ENCODE measurements at regions not wholly inside any gene's neighbourhood (a gene's known extent, or its start where the extent isn't known, plus 50 kb on each side); places are given as distances from the start of the nearest gene placed in this dataset.
"Not testable (repeated sequence)": the region's sequence is repeated elsewhere in the genome, so short reads cannot be mapped to it uniquely, and the experiment has no call there.

- intact Hi-C loops (cut with DNase I), result no loop called here
- DNase-seq (no peak), ATAC-seq (no peak)
Observed at GRCh38 chr15:57767481-57767880, 61.0 kb downstream of the POLR2M start.

GRCh38 chr15:57769266-57769665, 62.8 kb downstream of the POLR2M start:
- ATAC-seq (peak; percentile 97 to 98), DNase-seq (peak; percentile 83)
- intact Hi-C loops (cut with DNase I), result no loop called here

- no peak for ATAC-seq
- intact Hi-C loops (cut with DNase I), result no loop called here
- DNase-seq, result no peak
Observed at GRCh38 chr15:57770495-57770894, 64.0 kb downstream of the POLR2M start.

- intact Hi-C loops (cut with DNase I), result no loop called here
- no peak for DNase-seq
- ATAC-seq, result no peak
Observed at GRCh38 chr15:57772223-57772957, 65.9 kb downstream of the POLR2M start.

GRCh38 chr15:57773051-57773450, 66.5 kb downstream of the POLR2M start:
- no peak for DNase-seq
- intact Hi-C loops (cut with DNase I), result no loop called here

GRCh38 chr15:57777003-57777402, 70.5 kb downstream of the POLR2M start:
- DNase-seq (no peak), ATAC-seq (no peak)
- intact Hi-C loops (cut with DNase I), result no loop called here

More at GRCh38 chr15:57773051-57773450, 66.5 kb downstream of the POLR2M start:
- no peak for ATAC-seq

- intact Hi-C loops (cut with DNase I), result no loop called here
- no peak for ATAC-seq
- DNase-seq, result no peak
Observed at GRCh38 chr15:57780471-57780870, 74.0 kb downstream of the POLR2M start.

GRCh38 chr15:57782731-57783130, 76.2 kb downstream of the POLR2M start:
- intact Hi-C loops (cut with DNase I), result no loop called here
- no peak for DNase-seq
- ATAC-seq, result peak in 1 of 2 donors; percentile 48

GRCh38 chr15:57784081-57784511, 77.6 kb downstream of the POLR2M start:
- peak; percentile 53 for DNase-seq
- intact Hi-C loops (cut with DNase I), result no loop called here
- ATAC-seq, result peak; percentile 75 to 92

GRCh38 chr15:57785039-57785438, 78.5 kb downstream of the POLR2M start:
- ATAC-seq (no peak), DNase-seq (no peak)
- intact Hi-C loops (cut with DNase I), result no loop called here

GRCh38 chr15:57785959-57786358, 79.4 kb downstream of the POLR2M start:
- no peak for ATAC-seq
- DNase-seq, result no peak
- intact Hi-C loops (cut with DNase I), result no loop called here

- intact Hi-C loops (cut with DNase I), result no loop called here
- DNase-seq, result no peak
- ATAC-seq, result peak in 1 of 2 donors; percentile 56
Observed at GRCh38 chr15:57789225-57789624, 82.7 kb downstream of the POLR2M start.

GRCh38 chr15:57792724-57793449, 86.4 kb downstream of the POLR2M start:
- DNase-seq (no peak), ATAC-seq (no peak)
- intact Hi-C loops (cut with DNase I), result no loop called here

GRCh38 chr15:57795261-57795660, 88.7 kb downstream of the POLR2M start:
- ATAC-seq, result no peak
- no peak for DNase-seq

GRCh38 chr15:57796146-57796545, 89.6 kb downstream of the POLR2M start:
- intact Hi-C loops (cut with DNase I), result no loop called here
- no peak for ATAC-seq
- DNase-seq, result no peak

More at GRCh38 chr15:57795261-57795660, 88.7 kb downstream of the POLR2M start:
- intact Hi-C loops (cut with DNase I), result no loop called here

GRCh38 chr15:57797110-57797509, 90.6 kb downstream of the POLR2M start:
- ATAC-seq, result peak; percentile 75 to 76
- intact Hi-C loops (cut with DNase I), result no loop called here
- no peak for DNase-seq

GRCh38 chr15:57797568-57798267, 91.2 kb downstream of the POLR2M start:
- intact Hi-C loops (cut with DNase I), result no loop called here
- ATAC-seq (no peak), DNase-seq (no peak)

GRCh38 chr15:57806003-57806402, 99.5 kb downstream of the POLR2M start:
- ATAC-seq, result peak in 1 of 2 donors; percentile 35
- intact Hi-C loops (cut with DNase I), result no loop called here
- no peak for DNase-seq

GRCh38 chr15:57809285-57809684, 102.8 kb downstream of the POLR2M start:
- ATAC-seq; intact Hi-C loops (cut with DNase I); DNase-seq: not testable (repeated sequence)

GRCh38 chr15:57816599-57816998, 110.1 kb downstream of the POLR2M start:
- ATAC-seq (no peak), DNase-seq (no peak)
- intact Hi-C loops (cut with DNase I), result no loop called here
